ENCODE measurements at regions not wholly inside any gene's neighbourhood (a gene's known extent, or its start where the extent isn't known, plus 50 kb on each side); places are given as distances from the start of the nearest gene placed in this dataset.
"Not testable (repeated sequence)": the region's sequence is repeated elsewhere in the genome, so short reads cannot be mapped to it uniquely, and the experiment has no call there.

DNA sequence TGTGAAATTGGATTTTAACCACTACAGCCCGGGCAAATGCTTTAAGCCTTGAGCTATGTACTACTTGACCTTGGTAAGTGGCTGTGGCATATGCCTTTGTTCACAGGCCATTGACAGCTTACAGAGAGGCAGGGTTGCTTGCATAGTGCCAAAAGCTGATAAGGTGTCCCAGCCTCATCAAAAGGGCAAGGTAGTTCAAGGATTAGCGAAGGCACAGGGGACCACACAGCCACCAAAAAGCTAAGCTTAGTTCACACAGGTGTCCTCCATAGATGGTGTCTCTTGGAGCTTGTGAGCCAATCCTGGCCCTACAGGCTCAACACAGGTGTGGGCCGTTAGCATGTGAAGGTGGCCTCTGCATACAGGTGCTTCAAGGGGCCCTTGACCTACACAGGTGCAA lies 86.8 kb downstream of the ZNF622 start:
- CTCF ChIA-PET: no interaction called here
- Mint-ChIP-seq H3K27ac (ENCODE audit: unreplicated experiment) (no peak overlapping the region), H3K9me3 (ENCODE audit: low read depth, unreplicated experiment) (no peaks in the 10 kb centered on the region), H3K27me3 (ENCODE audit: unreplicated experiment) (peaks cover 48% of the 10 kb centered on the region), H3K36me3 (ENCODE audit: insufficient read depth, unreplicated experiment) (no peaks in the 10 kb centered on the region), H3K4me1 (ENCODE audit: low read depth, unreplicated experiment) (no peaks in the 10 kb centered on the region), H3K4me3 (ENCODE audit: low read depth, unreplicated experiment) (no peak overlapping the region)
- intact Hi-C loops (cut with micrococcal nuclease; ENCODE audit: unreplicated experiment): no loop called here
- no peak for DNase-seq
- TF ChIP-seq, protein P1, sequence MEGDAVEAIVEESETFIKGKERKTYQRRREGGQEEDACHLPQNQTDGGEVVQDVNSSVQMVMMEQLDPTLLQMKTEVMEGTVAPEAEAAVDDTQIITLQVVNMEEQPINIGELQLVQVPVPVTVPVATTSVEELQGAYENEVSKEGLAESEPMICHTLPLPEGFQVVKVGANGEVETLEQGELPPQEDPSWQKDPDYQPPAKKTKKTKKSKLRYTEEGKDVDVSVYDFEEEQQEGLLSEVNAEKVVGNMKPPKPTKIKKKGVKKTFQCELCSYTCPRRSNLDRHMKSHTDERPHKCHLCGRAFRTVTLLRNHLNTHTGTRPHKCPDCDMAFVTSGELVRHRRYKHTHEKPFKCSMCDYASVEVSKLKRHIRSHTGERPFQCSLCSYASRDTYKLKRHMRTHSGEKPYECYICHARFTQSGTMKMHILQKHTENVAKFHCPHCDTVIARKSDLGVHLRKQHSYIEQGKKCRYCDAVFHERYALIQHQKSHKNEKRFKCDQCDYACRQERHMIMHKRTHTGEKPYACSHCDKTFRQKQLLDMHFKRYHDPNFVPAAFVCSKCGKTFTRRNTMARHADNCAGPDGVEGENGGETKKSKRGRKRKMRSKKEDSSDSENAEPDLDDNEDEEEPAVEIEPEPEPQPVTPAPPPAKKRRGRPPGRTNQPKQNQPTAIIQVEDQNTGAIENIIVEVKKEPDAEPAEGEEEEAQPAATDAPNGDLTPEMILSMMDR (IDR thresholded peaks at IDR 0.05; ENCODE audit: unreplicated experiment): no peak
- no TSS peak for BruUV-seq (replicated peaks)

DNA sequence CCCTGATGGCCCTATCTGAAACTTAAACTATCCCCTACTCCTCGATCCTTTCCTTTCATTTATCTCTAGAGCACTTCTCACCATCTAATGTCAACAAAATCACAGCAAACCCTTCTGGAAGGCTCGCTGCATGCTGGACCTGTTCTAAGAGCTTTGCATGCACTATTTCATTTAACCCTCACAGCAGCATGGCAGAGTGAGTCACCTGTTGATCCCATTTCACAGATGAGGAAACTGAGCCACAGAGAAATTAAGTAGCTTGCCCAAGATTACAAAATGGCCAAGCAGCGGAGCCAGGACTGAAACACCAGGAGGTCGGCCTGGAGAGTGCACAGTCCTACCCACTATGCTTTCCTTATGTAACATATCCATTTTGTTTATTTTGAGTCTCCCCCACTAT lies 93.1 kb downstream of the ZNF622 start:
- BruUV-seq (replicated peaks): no TSS peak
- intact Hi-C loops (cut with micrococcal nuclease; ENCODE audit: unreplicated experiment): no loop called here
- Mint-ChIP-seq H3K4me3 (ENCODE audit: low read depth, unreplicated experiment) (no peak overlapping the region), H3K36me3 (ENCODE audit: insufficient read depth, unreplicated experiment) (no peaks in the 10 kb centered on the region), H3K9me3 (ENCODE audit: low read depth, unreplicated experiment) (no peaks in the 10 kb centered on the region), H3K4me1 (ENCODE audit: low read depth, unreplicated experiment) (no peaks in the 10 kb centered on the region), H3K27ac (ENCODE audit: unreplicated experiment) (no peak overlapping the region), H3K27me3 (ENCODE audit: unreplicated experiment) (peaks cover 44% of the 10 kb centered on the region)
- TF ChIP-seq, protein P1 (IDR thresholded peaks at IDR 0.05; ENCODE audit: unreplicated experiment): no peak
- DNase-seq: no peak
- CTCF ChIA-PET: no interaction called here

DNA sequence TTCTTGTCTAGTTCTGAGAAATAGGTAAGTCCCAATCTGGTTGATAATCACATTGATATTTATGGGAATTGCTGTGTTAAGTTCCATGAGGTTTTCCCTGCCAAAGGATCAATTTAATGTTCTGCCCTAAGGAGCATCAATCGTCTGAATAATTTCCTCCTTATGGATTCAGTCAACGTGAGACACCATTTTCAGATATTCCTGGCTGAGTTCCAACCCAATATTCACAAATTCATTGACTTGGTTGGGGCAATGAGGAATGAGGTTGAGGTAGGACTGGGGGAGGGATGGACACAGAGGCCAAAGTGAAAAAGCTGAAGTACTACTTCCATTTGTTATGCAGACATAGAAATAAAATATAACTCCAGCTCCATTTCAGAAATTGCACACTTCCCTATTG lies 99.1 kb downstream of the ZNF622 start:
- BruUV-seq (replicated peaks): no TSS peak
- intact Hi-C loops (cut with micrococcal nuclease; ENCODE audit: unreplicated experiment): no loop called here
- H3K4me3 Mint-ChIP-seq (ENCODE audit: low read depth, unreplicated experiment): no peak overlapping the region
- peaks cover 51% of the 10 kb centered on the region for H3K27me3 Mint-ChIP-seq (ENCODE audit: unreplicated experiment)
- TF ChIP-seq, protein P1 (IDR thresholded peaks at IDR 0.05; ENCODE audit: unreplicated experiment): no peak
- H3K9me3 Mint-ChIP-seq (ENCODE audit: low read depth, unreplicated experiment): no peaks in the 10 kb centered on the region
- DNase-seq: no peak
- no peaks in the 10 kb centered on the region for H3K4me1 Mint-ChIP-seq (ENCODE audit: low read depth, unreplicated experiment)
- H3K36me3 Mint-ChIP-seq (ENCODE audit: insufficient read depth, unreplicated experiment): no peaks in the 10 kb centered on the region
- CTCF ChIA-PET: no interaction called here
- no peak overlapping the region for H3K27ac Mint-ChIP-seq (ENCODE audit: unreplicated experiment)

DNA sequence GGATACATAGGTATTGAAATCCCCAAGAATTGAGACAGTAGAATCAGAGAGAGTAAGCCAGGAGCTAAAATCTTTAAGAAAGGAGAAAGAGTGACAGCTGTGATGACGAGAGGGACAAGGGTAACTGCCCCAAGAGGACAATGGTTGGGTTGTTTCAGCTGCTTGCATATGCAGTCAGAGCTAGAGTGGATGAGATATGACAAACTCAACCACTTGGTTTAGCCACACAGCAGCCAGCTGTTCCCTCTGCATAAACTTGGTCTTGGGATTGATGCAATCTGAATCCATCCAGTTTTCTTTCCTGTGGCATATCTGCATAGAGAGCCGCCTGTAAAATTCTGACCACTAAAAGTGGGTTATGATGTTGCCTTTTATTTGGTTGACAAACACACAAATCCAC lies 100.7 kb downstream of the ZNF622 start:
- Mint-ChIP-seq H3K36me3 (ENCODE audit: insufficient read depth, unreplicated experiment) (no peaks in the 10 kb centered on the region), H3K9me3 (ENCODE audit: low read depth, unreplicated experiment) (peaks cover 3% of the 10 kb centered on the region), H3K4me3 (ENCODE audit: low read depth, unreplicated experiment) (no peak overlapping the region), H3K27ac (ENCODE audit: unreplicated experiment) (no peak overlapping the region), H3K4me1 (ENCODE audit: low read depth, unreplicated experiment) (no peaks in the 10 kb centered on the region), H3K27me3 (ENCODE audit: unreplicated experiment) (peaks cover 38% of the 10 kb centered on the region)
- CTCF ChIA-PET: no interaction called here
- intact Hi-C loops (cut with micrococcal nuclease; ENCODE audit: unreplicated experiment): no loop called here
- TF ChIP-seq, protein P1 (IDR thresholded peaks at IDR 0.05; ENCODE audit: unreplicated experiment): no peak
- DNase-seq: no peak
- no TSS peak for BruUV-seq (replicated peaks)

DNA sequence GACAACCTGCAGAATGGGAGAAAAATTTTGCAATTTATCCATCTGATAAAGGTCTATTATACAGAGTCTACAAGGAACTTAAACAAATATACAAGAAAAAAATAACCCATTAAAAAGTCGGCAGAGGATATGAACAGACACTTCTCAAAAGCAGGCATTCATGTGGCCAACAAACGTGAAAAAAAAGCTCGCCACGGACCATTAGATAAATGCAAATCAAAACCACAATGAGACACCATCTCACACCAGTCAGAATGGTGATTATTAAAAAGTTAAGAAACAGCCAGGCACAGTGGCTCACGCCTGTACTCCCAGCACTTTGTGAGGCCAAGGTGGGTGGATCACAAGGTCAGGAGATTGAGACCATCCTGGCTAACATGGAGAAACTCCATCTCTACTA lies 112.2 kb downstream of the ZNF622 start:
- H3K9me3 Mint-ChIP-seq (ENCODE audit: low read depth, unreplicated experiment); H3K4me1 Mint-ChIP-seq (ENCODE audit: low read depth, unreplicated experiment); DNase-seq; H3K27ac Mint-ChIP-seq (ENCODE audit: unreplicated experiment); BruUV-seq (replicated peaks); intact Hi-C loops (cut with micrococcal nuclease; ENCODE audit: unreplicated experiment); H3K36me3 Mint-ChIP-seq (ENCODE audit: insufficient read depth, unreplicated experiment); CTCF ChIA-PET; H3K4me3 Mint-ChIP-seq (ENCODE audit: low read depth, unreplicated experiment): not testable (repeated sequence)
- peaks cover 23% of the 10 kb centered on the region for H3K27me3 Mint-ChIP-seq (ENCODE audit: unreplicated experiment)

All from Calu3 (cell line).